GM18502 (cell line): ENCODE measurements at regions not wholly inside any gene's neighbourhood (a gene's known extent, or its start where the extent isn't known, plus 50 kb on each side); places are given as distances from the start of the nearest gene placed in this dataset.
"Not testable (repeated sequence)": the region's sequence is repeated elsewhere in the genome, so short reads cannot be mapped to it uniquely, and the experiment has no call there.

Source experiments
- ATAC-seq: cut with Tn5 transposase; IDR thresholded peaks from one replicate; pipeline ENCODE4 v1.9.1; 2021; ENCODE audit warnings: mild to moderate bottlenecking; ENCODE audit not compliant: unreplicated experiment, poor library complexity

DNA sequence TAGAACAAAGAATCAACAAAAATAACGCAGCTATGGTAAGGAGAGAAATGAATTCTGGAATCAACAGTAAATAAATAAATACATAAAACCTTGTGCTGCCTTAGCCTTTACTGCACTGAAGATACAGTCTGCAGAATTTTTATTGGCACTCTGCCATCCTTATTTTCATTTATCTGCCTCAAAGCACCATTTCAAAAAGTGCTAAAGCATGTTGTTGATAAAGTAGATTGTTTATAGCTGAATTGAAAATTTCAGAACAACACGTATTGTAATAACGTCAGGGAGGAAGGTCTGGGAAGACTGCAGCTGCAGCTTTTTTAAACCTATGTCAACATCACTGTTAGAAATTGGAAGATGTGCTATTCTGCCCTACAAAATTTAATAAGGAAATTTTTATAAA is 787.2 kb downstream of the PLCL1 start:
- no peak for ATAC-seq

DNA sequence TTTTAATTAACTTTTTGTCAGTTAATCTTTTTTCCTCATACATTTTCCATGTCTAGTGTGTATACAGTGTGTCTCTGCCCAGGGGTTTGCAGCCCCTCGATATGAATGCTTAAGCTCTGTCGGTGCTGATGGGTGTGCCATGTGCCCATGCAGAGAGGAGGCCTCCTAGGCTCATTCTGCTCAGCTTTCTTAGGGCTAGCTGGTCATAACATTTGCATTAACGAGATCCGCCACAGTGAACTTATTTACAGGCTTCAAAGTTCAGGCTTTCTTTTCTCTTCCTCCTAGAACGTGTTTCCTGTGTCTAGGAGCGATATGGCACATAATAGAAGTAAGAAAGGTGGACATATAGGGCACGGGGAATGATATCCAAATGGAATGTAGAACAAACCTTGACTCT is 783.3 kb downstream of the PLCL1 start:
- ATAC-seq: no peak

DNA sequence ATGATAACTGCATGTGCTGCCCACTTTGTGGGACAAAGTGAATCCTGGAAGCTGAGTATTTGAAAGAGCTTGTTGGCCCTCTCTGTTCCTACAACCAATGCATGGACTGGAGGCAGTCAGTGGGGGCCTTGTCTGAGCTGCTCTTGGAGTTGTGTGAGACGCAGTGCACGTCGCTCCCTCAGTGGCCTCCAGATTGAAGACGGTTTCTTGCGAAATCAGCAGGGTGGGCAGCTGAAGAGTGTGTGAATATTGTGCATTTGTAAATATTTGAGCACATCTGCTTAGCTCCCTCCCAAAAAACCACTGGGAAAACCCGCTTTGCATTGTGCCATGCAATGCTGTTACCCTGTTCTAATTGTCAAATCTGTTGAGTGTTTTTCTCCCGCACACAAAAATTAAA is 782.8 kb downstream of the PLCL1 start:
- ATAC-seq: no peak

GRCh38 chr2:198571393-198571792 is 767.0 kb downstream of the PLCL1 start:
- no peak for ATAC-seq

DNA sequence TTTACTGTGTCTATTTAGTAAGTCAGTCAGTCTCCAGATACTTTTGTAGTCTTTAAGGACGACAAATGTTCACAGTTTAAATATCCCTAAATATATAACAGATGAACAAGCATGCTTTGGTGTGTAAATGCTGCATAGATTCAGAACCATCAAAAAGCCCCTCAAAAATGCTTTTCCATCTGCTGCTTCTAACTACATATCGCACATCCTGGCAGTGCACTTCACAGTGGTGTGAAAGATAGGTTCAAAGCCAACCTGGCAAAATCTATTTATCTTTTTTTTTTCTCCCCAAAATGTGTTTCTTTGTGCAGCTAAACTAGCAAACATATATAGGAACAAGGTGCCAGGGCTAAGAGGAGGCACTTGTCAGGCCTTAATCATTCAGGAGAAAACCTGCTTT is 753.8 kb downstream of the PLCL1 start:
- no peak for ATAC-seq

DNA sequence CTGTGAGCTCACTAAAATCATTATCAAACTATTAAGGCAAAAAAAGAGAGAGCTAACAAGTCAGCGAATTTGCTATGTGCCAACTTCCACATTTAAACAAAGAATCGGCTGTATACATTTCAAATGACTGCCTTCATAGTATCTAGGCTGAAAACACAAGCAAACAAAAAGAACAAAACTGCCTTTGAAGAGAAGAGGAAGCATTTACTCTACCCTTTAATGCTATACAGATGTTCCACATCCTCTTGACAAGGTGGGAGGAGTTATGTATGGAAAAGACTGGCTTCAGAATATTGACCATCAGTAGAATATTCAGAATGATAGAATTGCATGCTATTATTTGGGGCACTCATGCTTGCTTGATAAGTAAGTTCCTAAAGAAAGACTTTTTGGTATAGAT is 741.7 kb downstream of the PLCL1 start:
- no peak for ATAC-seq

DNA sequence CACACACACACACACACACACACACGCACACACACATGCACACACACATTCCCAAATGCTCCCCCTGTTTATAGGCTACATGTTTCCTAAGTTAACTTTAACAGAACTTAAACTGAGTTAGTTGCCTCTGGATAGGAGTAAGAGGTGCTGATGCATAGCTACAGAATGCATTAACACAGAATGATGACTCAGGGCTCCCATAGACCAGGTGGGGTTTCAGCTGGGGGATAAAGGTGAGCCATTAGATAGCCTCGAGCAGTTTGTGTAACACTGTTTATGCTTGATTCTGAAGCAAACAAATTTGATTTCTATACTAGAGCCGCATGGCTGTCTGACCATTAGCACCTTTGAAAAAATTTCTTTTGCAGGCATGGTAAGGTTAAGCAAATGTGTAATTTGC is 741.0 kb downstream of the PLCL1 start:
- ATAC-seq: no peak

DNA sequence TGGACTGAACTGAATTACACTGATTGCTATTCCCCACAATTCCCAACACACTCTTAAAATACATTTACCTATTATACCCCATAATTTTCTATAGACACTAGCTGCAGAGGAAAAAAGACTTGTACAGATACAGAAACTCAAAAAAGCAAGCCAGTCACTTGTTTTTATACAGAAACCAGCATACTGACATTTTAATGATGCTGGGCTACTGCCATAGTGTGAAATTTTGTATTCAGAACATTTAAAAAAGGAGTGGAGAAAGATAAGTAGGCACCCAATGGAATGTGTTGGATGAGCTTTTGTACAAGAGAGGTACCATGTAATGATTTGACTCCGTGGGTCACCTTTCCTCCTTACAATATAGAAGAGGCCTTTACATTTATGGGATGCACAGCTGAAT is 740.1 kb downstream of the PLCL1 start:
- no peak for ATAC-seq

GRCh38 chr2:198534756-198535155 is 730.4 kb downstream of the PLCL1 start:
- ATAC-seq: no peak

- no peak for ATAC-seq
Measured at GRCh38 chr2:198525211-198525969, 721.0 kb downstream of the PLCL1 start.

DNA sequence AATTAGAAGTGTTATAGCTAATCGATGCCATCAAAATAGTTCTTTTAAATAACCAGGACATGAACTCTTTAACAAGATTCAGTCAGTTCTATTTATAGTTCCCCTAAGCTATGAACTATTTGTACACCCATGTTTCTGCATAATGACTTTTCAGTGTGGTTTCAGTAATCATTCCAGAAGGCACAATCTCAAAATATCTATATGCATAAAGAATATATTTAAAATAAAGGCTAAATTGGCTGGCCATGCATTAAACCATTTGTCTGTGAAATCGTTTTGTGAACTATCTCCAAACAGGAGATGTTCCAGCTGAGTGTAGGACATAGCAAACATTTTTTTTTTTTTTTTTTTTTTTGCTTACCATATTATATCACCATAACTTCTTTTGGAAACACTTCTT is 719.3 kb downstream of the PLCL1 start:
- no peak for ATAC-seq

GRCh38 chr2:198518935-198519334 is 714.5 kb downstream of the PLCL1 start:
- peak; percentile 73 for ATAC-seq

DNA sequence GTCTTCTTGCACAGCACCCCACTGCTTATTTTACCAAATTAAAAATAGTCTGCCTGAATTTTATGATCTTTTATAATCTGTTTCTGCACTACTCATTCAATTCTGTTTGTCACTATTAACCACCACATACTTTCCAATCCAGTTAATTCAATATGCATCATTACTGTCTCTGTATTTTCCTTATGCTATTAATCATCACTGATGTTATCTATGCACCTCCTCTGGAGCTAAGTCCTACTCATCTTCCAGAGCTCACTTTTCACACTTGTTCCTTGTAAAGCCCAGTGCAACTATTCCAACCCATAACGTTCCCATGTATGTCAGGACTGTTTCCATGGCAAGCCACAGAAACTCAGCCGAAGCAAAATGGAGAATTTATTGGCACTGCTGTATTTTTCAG is 713.6 kb downstream of the PLCL1 start:
- ATAC-seq: no peak

GRCh38 chr2:198508610-198509009 is 704.2 kb downstream of the PLCL1 start:
- ATAC-seq: not testable (repeated sequence)

DNA sequence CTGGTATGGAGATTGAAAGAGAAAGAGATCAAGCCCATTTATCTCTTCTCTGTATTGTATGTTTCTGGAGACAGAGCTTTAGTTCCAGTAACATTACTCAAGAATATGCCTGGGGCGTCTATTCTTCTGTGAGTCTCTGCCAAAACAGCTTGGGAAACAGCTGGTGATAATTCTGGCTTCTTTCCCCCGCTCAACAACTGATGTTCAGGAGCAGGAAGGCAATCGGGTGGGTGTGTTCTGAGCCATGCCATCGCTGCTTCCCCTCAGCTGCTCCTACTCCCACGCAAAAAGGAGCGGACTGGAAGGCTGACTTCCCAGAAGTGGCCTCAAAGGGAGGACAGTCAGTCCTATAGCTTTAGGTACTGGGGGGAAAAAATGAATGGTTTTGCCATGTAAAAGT is 695.1 kb downstream of the PLCL1 start:
- no peak for ATAC-seq

GRCh38 chr2:198498516-198498915 is 694.1 kb downstream of the PLCL1 start:
- ATAC-seq: no peak

GRCh38 chr2:198498048-198498447 is 693.7 kb downstream of the PLCL1 start:
- no peak for ATAC-seq

DNA sequence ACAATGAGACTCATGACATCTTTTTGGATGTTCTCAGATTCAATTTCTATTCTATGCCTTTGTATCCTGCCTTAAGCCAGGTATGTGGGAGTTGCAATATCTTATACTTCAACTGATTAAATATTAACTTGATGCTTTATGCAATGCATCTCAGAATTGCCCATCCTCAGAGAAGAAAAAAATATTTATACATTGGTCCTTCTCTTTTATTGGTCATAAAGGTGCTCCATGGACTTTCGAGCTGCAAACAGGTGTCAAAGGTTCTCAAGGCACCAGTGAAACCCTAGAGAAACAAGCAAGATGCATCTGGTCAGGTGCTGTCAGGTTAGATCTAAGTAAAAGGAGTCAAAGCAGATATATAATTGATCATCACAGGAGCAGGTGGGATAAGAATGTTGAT is 690.5 kb downstream of the PLCL1 start:
- no peak for ATAC-seq

DNA sequence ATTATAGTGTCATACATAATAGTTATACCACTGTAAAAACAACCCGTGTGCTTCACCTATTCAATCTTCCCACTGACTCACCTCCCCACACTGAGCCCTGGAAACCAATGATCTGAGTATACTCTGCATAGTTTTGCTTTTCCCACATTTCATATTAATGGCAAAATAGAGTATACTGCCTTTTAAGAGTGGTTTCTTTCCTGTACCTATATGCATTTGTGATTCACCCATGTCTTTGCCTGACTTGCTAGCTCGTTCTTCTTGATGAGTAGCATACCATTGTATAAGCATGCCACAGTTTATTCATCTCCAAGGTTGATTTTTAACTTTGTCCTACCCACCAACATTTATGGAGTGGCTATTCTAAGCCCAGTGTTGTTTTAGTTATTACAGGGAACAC is 686.4 kb downstream of the PLCL1 start:
- ATAC-seq: no peak

- ATAC-seq: no peak
Measured at GRCh38 chr2:198488964-198489363, 684.6 kb downstream of the PLCL1 start.

- no peak for ATAC-seq
Measured at GRCh38 chr2:198483051-198483450, 678.7 kb downstream of the PLCL1 start.

DNA sequence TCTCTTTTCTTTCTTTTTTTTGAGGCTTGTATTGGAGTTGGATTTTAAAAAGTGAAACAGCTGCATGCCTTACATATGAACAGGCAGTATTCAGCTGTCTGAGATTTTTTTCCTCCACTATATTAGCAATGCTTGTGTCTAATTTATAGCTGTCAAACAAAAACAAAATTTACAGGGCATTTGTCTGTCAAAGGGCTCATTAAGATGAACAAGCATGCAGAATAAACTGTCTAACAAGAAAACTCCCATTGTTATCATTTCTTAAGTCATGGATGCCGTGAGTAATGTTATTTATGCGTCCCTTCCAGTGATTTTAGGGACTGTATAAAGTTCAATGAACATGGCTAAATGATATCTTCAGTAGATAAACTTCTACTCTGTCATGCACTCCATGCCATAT is 674.7 kb downstream of the PLCL1 start:
- no peak for ATAC-seq

DNA sequence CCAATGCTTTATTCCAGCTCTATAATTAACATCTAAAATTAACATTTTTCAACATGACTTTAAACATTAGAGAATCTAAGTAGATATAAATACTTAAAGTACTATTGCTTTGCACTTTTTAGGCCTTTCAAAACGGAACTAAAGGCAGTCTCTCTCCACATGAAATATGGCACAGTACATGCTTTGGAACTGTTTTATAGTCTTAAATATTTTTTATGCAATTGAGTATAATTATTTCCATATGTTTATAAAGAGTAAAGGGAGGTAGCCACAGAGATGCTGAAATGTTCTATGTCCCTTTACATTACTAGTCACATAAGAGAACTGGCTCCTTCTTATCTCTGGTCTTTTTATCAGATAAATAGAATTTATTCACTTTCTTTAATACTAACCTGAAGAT is 674.0 kb downstream of the PLCL1 start:
- no peak for ATAC-seq
